ENCODE measurements at regions not wholly inside any gene's neighbourhood (a gene's known extent, or its start where the extent isn't known, plus 50 kb on each side); places are given as distances from the start of the nearest gene placed in this dataset.

DNA sequence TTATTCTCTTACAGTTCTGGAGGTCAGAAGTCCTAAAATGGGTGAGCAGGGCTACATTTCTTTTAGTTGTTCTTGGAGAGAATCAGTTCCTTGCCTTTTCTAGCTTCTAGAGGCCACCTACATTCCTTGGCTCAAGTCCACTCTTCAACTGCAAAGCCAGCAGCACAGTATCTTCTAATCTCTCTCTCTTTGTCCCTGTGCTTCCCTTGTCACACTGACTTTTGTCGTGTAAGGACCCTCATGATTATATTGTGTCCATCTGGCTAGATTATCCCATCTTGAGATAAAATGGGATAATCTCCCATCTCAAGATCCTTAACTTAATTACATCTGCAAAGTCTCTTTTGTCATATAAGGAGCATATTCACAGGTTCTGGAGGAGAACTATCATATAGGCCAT, 359.0 kb downstream of the ADRA2A start:
- RAD21 ChIA-PET (ENCODE audit: unreplicated experiment), result no interaction called here
- DNase-seq (ENCODE audit: low read depth, low spot score) (no peak), FAIRE-seq (no peak), ATAC-seq (no peak)
- Histone ChIP-seq H3K9me3 (replicated peaks; ENCODE audit: control insufficient read depth, insufficient read depth, low read length) (no peaks in the 10 kb centered on the region), H3K4me1 (ENCODE audit: control insufficient read depth, insufficient read depth, low read length) (no peaks in the 10 kb centered on the region), H3K36me3 (ENCODE audit: control insufficient read depth in 2 of 2, insufficient read depth in 2 of 2, low read length in 1 of 2) (no peaks in the 10 kb centered on the region), H3K9ac (ENCODE audit: control insufficient read depth, insufficient read depth, low read length) (no peak overlapping the region), H3K4me3 (no peak overlapping the region), H3K27ac (ENCODE audit: control insufficient read depth, insufficient read depth) (no peak overlapping the region), H3K79me2 (ENCODE audit: control insufficient read depth, insufficient read depth, low read length) (no peaks in the 10 kb centered on the region), H3K27me3 (replicated peaks in 1 of 2; ENCODE audit: control insufficient read depth in 2 of 2, insufficient read depth in 2 of 2, low read length in 1 of 2) (no peaks in the 10 kb centered on the region), H2AFZ (ENCODE audit: control insufficient read depth, low read depth, low read length) (no peak overlapping the region), H4K20me1 (ENCODE audit: control insufficient read depth, insufficient read depth) (no peaks in the 10 kb centered on the region), H3K4me2 (ENCODE audit: control insufficient read depth, insufficient read depth) (no peak overlapping the region)
- in situ Hi-C loops (cut with MboI), result no loop called here
- POLR2A ChIA-PET, result no interaction called here
- intact Hi-C loops (cut with micrococcal nuclease; ENCODE audit: unreplicated experiment), result no loop called here
- SMC1A ChIA-PET (ENCODE audit: uncharacterized antibody, unreplicated experiment), result no interaction called here
- WGBS (ENCODE audit: insufficient coverage, insufficient replicate concordance, low lambda C conversion rate, missing lambda C conversion rate), result 0% methylated on average over 1 of the region's 1 CpG
- TF ChIP-seq CBX5 (IDR thresholded peaks at IDR 0.05; ENCODE audit: low read depth), result no peak
- CTCF ChIA-PET, result no interaction called here
- BruUV-seq (replicated peaks), result no TSS peak

DNA sequence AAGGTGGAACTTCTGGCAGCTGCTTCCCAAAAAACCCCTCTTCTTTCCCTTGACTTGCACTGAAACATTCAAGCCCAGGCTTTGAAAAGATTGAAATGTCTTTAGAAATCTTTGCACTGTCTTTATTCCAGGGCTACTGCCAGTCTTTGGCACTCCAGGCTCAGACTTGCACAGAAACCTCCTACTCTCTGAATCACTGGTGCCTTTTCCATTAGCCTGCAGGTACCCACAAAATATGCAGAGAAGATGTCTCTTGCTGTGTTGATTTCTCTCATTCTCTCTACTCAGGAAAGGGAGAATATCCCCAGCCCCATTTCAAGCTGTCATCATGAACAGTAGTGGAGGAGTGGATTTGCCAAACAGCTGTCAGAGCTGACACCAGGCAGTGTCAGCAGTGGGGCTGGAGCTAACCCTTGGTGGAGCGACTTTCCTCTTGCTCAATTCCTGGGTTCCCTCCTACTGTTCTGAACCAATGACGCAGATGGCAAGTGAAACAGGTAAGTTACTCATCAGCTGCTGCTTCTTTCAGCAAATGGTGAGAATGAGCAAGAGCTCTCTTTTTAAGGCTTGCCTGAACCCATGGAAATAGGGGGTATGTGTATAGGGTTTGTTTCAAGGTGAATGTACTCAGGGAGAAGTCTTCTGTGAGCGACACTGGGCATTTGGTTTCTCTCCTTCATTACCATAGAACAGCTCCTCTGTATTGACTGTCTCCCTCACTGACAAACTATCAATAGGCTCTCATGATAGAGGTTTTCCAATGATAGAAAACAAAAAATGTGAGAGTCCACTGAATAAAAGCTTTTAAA, 362.4 kb downstream of the ADRA2A start:
- in situ Hi-C loops (cut with MboI), result no loop called here
- Histone ChIP-seq H3K27me3 (replicated peaks in 1 of 2; ENCODE audit: control insufficient read depth in 2 of 2, insufficient read depth in 2 of 2, low read length in 1 of 2) (no peaks in the 10 kb centered on the region), H3K9ac (ENCODE audit: control insufficient read depth, insufficient read depth, low read length) (no peak overlapping the region), H3K79me2 (ENCODE audit: control insufficient read depth, insufficient read depth, low read length) (no peaks in the 10 kb centered on the region), H3K27ac (ENCODE audit: control insufficient read depth, insufficient read depth) (no peak overlapping the region), H2AFZ (ENCODE audit: control insufficient read depth, low read depth, low read length) (no peak overlapping the region), H4K20me1 (ENCODE audit: control insufficient read depth, insufficient read depth) (no peaks in the 10 kb centered on the region), H3K9me3 (replicated peaks; ENCODE audit: control insufficient read depth, insufficient read depth, low read length) (no peaks in the 10 kb centered on the region), H3K4me2 (ENCODE audit: control insufficient read depth, insufficient read depth) (no peak overlapping the region), H3K36me3 (ENCODE audit: control insufficient read depth in 2 of 2, insufficient read depth in 2 of 2, low read length in 1 of 2) (no peaks in the 10 kb centered on the region), H3K4me3 (no peak overlapping the region), H3K4me1 (ENCODE audit: control insufficient read depth, insufficient read depth, low read length) (no peaks in the 10 kb centered on the region)
- BruUV-seq (replicated peaks), result no TSS peak
- FAIRE-seq, result no peak
- ChIA-PET CTCF (interaction anchor here (0.6 to 1.4 kb wide), 2 partner anchors 17 to 160 kb away, joined by 3 read pairs; no protein-coding TSS in a partner anchor), RAD21 (ENCODE audit: unreplicated experiment) (no interaction called here), POLR2A (no interaction called here), SMC1A (ENCODE audit: uncharacterized antibody, unreplicated experiment) (interaction anchor here (1.0 kb wide), 2 partner anchors 11 to 29 kb away, joined by 3 to 4 read pairs; no protein-coding TSS in a partner anchor)
- TF ChIP-seq HDAC6 (IDR thresholded peaks at IDR 0.05; ENCODE audit: unreplicated experiment), result no peak
- no peak for TF ChIP-seq BACH1 (IDR thresholded peaks at IDR 0.05; ENCODE audit: borderline replicate concordance)
- TF ChIP-seq CBX5 (IDR thresholded peaks at IDR 0.05; ENCODE audit: low read depth), result no peak
- no peak for TF ChIP-seq CBFB (IDR thresholded peaks at IDR 0.05; ENCODE audit: low read depth)
- TF ChIP-seq TCF12 (IDR thresholded peaks at IDR 0.05; ENCODE audit: low read depth, low read length), result no peak
- TF ChIP-seq, protein P1, sequence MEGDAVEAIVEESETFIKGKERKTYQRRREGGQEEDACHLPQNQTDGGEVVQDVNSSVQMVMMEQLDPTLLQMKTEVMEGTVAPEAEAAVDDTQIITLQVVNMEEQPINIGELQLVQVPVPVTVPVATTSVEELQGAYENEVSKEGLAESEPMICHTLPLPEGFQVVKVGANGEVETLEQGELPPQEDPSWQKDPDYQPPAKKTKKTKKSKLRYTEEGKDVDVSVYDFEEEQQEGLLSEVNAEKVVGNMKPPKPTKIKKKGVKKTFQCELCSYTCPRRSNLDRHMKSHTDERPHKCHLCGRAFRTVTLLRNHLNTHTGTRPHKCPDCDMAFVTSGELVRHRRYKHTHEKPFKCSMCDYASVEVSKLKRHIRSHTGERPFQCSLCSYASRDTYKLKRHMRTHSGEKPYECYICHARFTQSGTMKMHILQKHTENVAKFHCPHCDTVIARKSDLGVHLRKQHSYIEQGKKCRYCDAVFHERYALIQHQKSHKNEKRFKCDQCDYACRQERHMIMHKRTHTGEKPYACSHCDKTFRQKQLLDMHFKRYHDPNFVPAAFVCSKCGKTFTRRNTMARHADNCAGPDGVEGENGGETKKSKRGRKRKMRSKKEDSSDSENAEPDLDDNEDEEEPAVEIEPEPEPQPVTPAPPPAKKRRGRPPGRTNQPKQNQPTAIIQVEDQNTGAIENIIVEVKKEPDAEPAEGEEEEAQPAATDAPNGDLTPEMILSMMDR (IDR thresholded peaks at IDR 0.05 in 2 of 3, conservative IDR thresholded peaks at IDR 0.05 in 1 of 3; ENCODE audit: control insufficient read depth in 2 of 3, extremely low read depth in 1 of 3, insufficient read depth in 1 of 3, low read depth in 3 of 3, low read length in 3 of 3), result no peak
- TF ChIP-seq MTA3 (IDR thresholded peaks at IDR 0.05; ENCODE audit: borderline replicate concordance, low read length), result no peak
- TF ChIP-seq POU2F2 (IDR thresholded peaks at IDR 0.05; ENCODE audit: borderline replicate concordance, low read depth, low read length), result no peak
- intact Hi-C loops (cut with micrococcal nuclease; ENCODE audit: unreplicated experiment), result no loop called here
- 20% methylated on average over 3 of the region's 3 CpGs for WGBS (ENCODE audit: insufficient coverage, insufficient replicate concordance, low lambda C conversion rate, missing lambda C conversion rate)
- no peak for ATAC-seq
- DNase-seq (ENCODE audit: low read depth, low spot score), result no peak
